Uterus (tissue), 2 donors: ENCODE measurements at regions not wholly inside any gene's neighbourhood (a gene's known extent, or its start where the extent isn't known, plus 50 kb on each side); places are given as distances from the start of the nearest gene placed in this dataset.
"Not testable (repeated sequence)": the region's sequence is repeated elsewhere in the genome, so short reads cannot be mapped to it uniquely, and the experiment has no call there.

Experiments used
- POLR2A ChIP-seq, 2 donors: fragments of 450-650 bp; IDR thresholded peaks; one replicate each; pipeline ENCODE4 v1.6.1; 2016; ENCODE audit warnings: antibody characterized with exemption in 2 of 2, mild to moderate bottlenecking in 1 of 2, moderate library complexity in 1 of 2
- TF ChIP-seq, protein P1 (sequence below), 4 experiments: fragments of 200-600 bp in 2 of 4; fragments of 450-650 bp in 2 of 4; sonication (generic) in 2 of 4; IDR thresholded peaks; one replicate each; pipeline ENCODE4 v1.5.1; 2016 to 2019; ENCODE audit warnings: antibody characterized with exemption in 4 of 4, mild to moderate bottlenecking in 2 of 4, moderate library complexity in 1 of 4

DNA sequence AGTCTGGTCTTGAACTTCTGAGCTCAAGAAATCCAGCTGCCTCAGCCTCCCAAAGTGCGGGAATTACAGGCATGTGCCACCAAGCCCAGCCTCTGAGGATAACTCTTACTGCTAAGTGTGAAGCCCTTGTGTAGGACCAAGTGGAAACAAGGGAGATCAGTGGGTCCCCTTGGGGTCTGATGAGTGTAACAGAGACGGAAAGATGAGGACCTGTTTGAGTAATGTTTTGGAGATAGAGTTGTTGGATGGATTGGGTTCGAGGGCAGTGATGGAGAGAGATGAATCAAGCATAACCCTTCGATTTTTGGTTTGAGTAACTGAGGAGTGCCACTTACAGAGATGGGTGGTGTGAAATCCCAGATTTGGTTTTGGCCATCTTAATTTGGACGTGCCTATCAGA, 378.7 kb downstream of the ANAPC1 start:
- TF ChIP-seq, protein P1, sequence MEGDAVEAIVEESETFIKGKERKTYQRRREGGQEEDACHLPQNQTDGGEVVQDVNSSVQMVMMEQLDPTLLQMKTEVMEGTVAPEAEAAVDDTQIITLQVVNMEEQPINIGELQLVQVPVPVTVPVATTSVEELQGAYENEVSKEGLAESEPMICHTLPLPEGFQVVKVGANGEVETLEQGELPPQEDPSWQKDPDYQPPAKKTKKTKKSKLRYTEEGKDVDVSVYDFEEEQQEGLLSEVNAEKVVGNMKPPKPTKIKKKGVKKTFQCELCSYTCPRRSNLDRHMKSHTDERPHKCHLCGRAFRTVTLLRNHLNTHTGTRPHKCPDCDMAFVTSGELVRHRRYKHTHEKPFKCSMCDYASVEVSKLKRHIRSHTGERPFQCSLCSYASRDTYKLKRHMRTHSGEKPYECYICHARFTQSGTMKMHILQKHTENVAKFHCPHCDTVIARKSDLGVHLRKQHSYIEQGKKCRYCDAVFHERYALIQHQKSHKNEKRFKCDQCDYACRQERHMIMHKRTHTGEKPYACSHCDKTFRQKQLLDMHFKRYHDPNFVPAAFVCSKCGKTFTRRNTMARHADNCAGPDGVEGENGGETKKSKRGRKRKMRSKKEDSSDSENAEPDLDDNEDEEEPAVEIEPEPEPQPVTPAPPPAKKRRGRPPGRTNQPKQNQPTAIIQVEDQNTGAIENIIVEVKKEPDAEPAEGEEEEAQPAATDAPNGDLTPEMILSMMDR (IDR thresholded peaks at IDR 0.05) = not testable (repeated sequence)
- TF ChIP-seq POLR2A (IDR thresholded peaks at IDR 0.05) = not testable (repeated sequence)
